ENCODE measurements at regions not wholly inside any gene's neighbourhood (a gene's known extent, or its start where the extent isn't known, plus 50 kb on each side); places are given as distances from the start of the nearest gene placed in this dataset.
"Not testable (repeated sequence)": the region's sequence is repeated elsewhere in the genome, so short reads cannot be mapped to it uniquely, and the experiment has no call there.

GRCh38 chr10:37067576-37067975, 57.8 kb upstream of the ANKRD30A start:
- Histone ChIP-seq H2BK15ac (ENCODE audit: low read length) (no peak overlapping the region), H4K8ac (ENCODE audit: low read depth, low read length) (no peak overlapping the region), H2AFZ (ENCODE audit: low read length) (no peak overlapping the region), H3K79me1 (ENCODE audit: low read depth, low read length) (no peaks in the 10 kb centered on the region), H3K27me3 (ENCODE audit: control insufficient read depth in 3 of 3, insufficient read depth in 3 of 3, low read depth in 1 of 3, low read length in 3 of 3) (no peaks in the 10 kb centered on the region), H3K9ac (ENCODE audit: low read depth, low read length, poor library complexity) (no peak overlapping the region), H2BK120ac (ENCODE audit: low read depth, low read length) (no peak overlapping the region), H2BK12ac (ENCODE audit: low read length) (no peak overlapping the region), H4K91ac (ENCODE audit: low read depth, low read length, poor library complexity) (no peak overlapping the region), H2AK5ac (ENCODE audit: low read depth, low read length) (no peak overlapping the region), H3K14ac (ENCODE audit: low read length) (no peak overlapping the region), H3K27ac (replicated peaks; ENCODE audit: low read length) (no peak overlapping the region), H3K23ac (ENCODE audit: low read depth, low read length, poor library complexity) (no peak overlapping the region), H3K4me2 (ENCODE audit: insufficient read depth, low read length, poor library complexity, severe bottlenecking) (no peak overlapping the region), H3K9me3 (replicated peaks in 1 of 2; ENCODE audit: control insufficient read depth in 2 of 2, insufficient read depth in 1 of 2, low read depth in 1 of 2, low read length in 2 of 2) (peaks cover 0 to 5% of the 10 kb centered on the region in 2 donors), H3K4ac (ENCODE audit: low read length) (no peak overlapping the region), H3K18ac (ENCODE audit: low read length) (no peak overlapping the region), H2BK5ac (ENCODE audit: low read length) (no peak overlapping the region), H3K4me1 (ENCODE audit: control insufficient read depth in 2 of 2, insufficient read depth in 1 of 2, low read depth in 1 of 2, low read length in 2 of 2) (no peaks in the 10 kb centered on the region), H3K4me3 (ENCODE audit: low read length in 2 of 2) (no peak overlapping the region), H3K36me3 (replicated peaks in 1 of 2; ENCODE audit: control insufficient read depth in 2 of 2, insufficient read depth in 2 of 2, low read length in 2 of 2) (no peaks in the 10 kb centered on the region)
- no CpG with 5 or more reads among the region's 7 CpGs for WGBS, 2 donors (ENCODE audit: extremely low coverage in 2 of 2, insufficient read length in 2 of 2, insufficient replicate concordance in 1 of 2)
- DNase-seq (ENCODE audit: low spot score) = no peak

- not testable (repeated sequence) for H2BK15ac ChIP-seq (ENCODE audit: low read length); H3K9ac ChIP-seq (ENCODE audit: low read depth, low read length, poor library complexity); H3K14ac ChIP-seq (ENCODE audit: low read length); H3K23ac ChIP-seq (ENCODE audit: low read depth, low read length, poor library complexity); H3K79me1 ChIP-seq (ENCODE audit: low read depth, low read length); H3K27me3 ChIP-seq (ENCODE audit: control insufficient read depth in 3 of 3, insufficient read depth in 3 of 3, low read depth in 1 of 3, low read length in 3 of 3); H2BK12ac ChIP-seq (ENCODE audit: low read length); H2BK5ac ChIP-seq (ENCODE audit: low read length); H3K4me2 ChIP-seq (ENCODE audit: insufficient read depth, low read length, poor library complexity, severe bottlenecking); H3K4me3 ChIP-seq (ENCODE audit: low read length in 2 of 2); H3K18ac ChIP-seq (ENCODE audit: low read length); H2AK5ac ChIP-seq (ENCODE audit: low read depth, low read length); H4K91ac ChIP-seq (ENCODE audit: low read depth, low read length, poor library complexity); H2AFZ ChIP-seq (ENCODE audit: low read length); H3K36me3 ChIP-seq (replicated peaks in 1 of 2; ENCODE audit: control insufficient read depth in 2 of 2, insufficient read depth in 2 of 2, low read length in 2 of 2); H3K4ac ChIP-seq (ENCODE audit: low read length); H3K4me1 ChIP-seq (ENCODE audit: control insufficient read depth in 2 of 2, insufficient read depth in 1 of 2, low read depth in 1 of 2, low read length in 2 of 2); DNase-seq (ENCODE audit: low spot score); H2BK120ac ChIP-seq (ENCODE audit: low read depth, low read length); H4K8ac ChIP-seq (ENCODE audit: low read depth, low read length); H3K27ac ChIP-seq (replicated peaks; ENCODE audit: low read length)
- WGBS, 2 donors (ENCODE audit: extremely low coverage in 2 of 2, insufficient read length in 2 of 2, insufficient replicate concordance in 1 of 2) = no CpG with 5 or more reads among the region's 16 CpGs
- H3K9me3 ChIP-seq (replicated peaks in 1 of 2; ENCODE audit: control insufficient read depth in 2 of 2, insufficient read depth in 1 of 2, low read depth in 1 of 2, low read length in 2 of 2) = peaks cover 0 to 10% of the 10 kb centered on the region in 2 donors
Observed at GRCh38 chr10:37062296-37062695, 63.1 kb upstream of the ANKRD30A start.

- no peak overlapping the region for H3K23ac ChIP-seq (ENCODE audit: low read depth, low read length, poor library complexity)
- H3K18ac ChIP-seq (ENCODE audit: low read length) = no peak overlapping the region
- H3K79me1 ChIP-seq (ENCODE audit: low read depth, low read length) = no peaks in the 10 kb centered on the region
- WGBS, 2 donors (ENCODE audit: extremely low coverage in 2 of 2, insufficient read length in 2 of 2, insufficient replicate concordance in 1 of 2) = no CpG with 5 or more reads among the region's 1 CpG
- no peak overlapping the region for H2AK5ac ChIP-seq (ENCODE audit: low read depth, low read length)
- no peak overlapping the region for H2BK15ac ChIP-seq (ENCODE audit: low read length)
- no peak overlapping the region for H3K4me3 ChIP-seq (ENCODE audit: low read length in 2 of 2)
- H3K27ac ChIP-seq (replicated peaks; ENCODE audit: low read length) = no peak overlapping the region
- H2BK120ac ChIP-seq (ENCODE audit: low read depth, low read length) = no peak overlapping the region
- no peaks in the 10 kb centered on the region for H3K4me1 ChIP-seq (ENCODE audit: control insufficient read depth in 2 of 2, insufficient read depth in 1 of 2, low read depth in 1 of 2, low read length in 2 of 2)
- H3K14ac ChIP-seq (ENCODE audit: low read length) = no peak overlapping the region
- no peaks in the 10 kb centered on the region for H3K36me3 ChIP-seq (replicated peaks in 1 of 2; ENCODE audit: control insufficient read depth in 2 of 2, insufficient read depth in 2 of 2, low read length in 2 of 2)
- H2AFZ ChIP-seq (ENCODE audit: low read length) = no peak overlapping the region
- no peak overlapping the region for H4K8ac ChIP-seq (ENCODE audit: low read depth, low read length)
- H3K4ac ChIP-seq (ENCODE audit: low read length) = no peak overlapping the region
- no peak overlapping the region for H2BK5ac ChIP-seq (ENCODE audit: low read length)
- H3K27me3 ChIP-seq (ENCODE audit: control insufficient read depth in 3 of 3, insufficient read depth in 3 of 3, low read depth in 1 of 3, low read length in 3 of 3) = no peaks in the 10 kb centered on the region
- peaks cover 0 to 17% of the 10 kb centered on the region in 2 donors for H3K9me3 ChIP-seq (replicated peaks in 1 of 2; ENCODE audit: control insufficient read depth in 2 of 2, insufficient read depth in 1 of 2, low read depth in 1 of 2, low read length in 2 of 2)
- H2BK12ac ChIP-seq (ENCODE audit: low read length) = no peak overlapping the region
- no peak for DNase-seq (ENCODE audit: low spot score)
- no peak overlapping the region for H3K9ac ChIP-seq (ENCODE audit: low read depth, low read length, poor library complexity)
- H4K91ac ChIP-seq (ENCODE audit: low read depth, low read length, poor library complexity) = no peak overlapping the region
- H3K4me2 ChIP-seq (ENCODE audit: insufficient read depth, low read length, poor library complexity, severe bottlenecking) = no peak overlapping the region
Observed at GRCh38 chr10:37057261-37057660, 68.1 kb upstream of the ANKRD30A start.

- Histone ChIP-seq H4K91ac (ENCODE audit: low read depth, low read length, poor library complexity) (no peak overlapping the region), H3K18ac (ENCODE audit: low read length) (no peak overlapping the region), H4K8ac (ENCODE audit: low read depth, low read length) (no peak overlapping the region), H3K4me3 (ENCODE audit: low read length in 2 of 2) (no peak overlapping the region), H3K27ac (replicated peaks; ENCODE audit: low read length) (no peak overlapping the region), H2BK120ac (ENCODE audit: low read depth, low read length) (no peak overlapping the region), H2BK15ac (ENCODE audit: low read length) (no peak overlapping the region), H2BK12ac (ENCODE audit: low read length) (no peak overlapping the region), H3K23ac (ENCODE audit: low read depth, low read length, poor library complexity) (no peak overlapping the region), H3K4me1 (ENCODE audit: control insufficient read depth in 2 of 2, insufficient read depth in 1 of 2, low read depth in 1 of 2, low read length in 2 of 2) (no peaks in the 10 kb centered on the region), H3K4me2 (ENCODE audit: insufficient read depth, low read length, poor library complexity, severe bottlenecking) (no peak overlapping the region), H3K4ac (ENCODE audit: low read length) (no peak overlapping the region), H2AK5ac (ENCODE audit: low read depth, low read length) (no peak overlapping the region), H2AFZ (ENCODE audit: low read length) (no peak overlapping the region), H3K36me3 (replicated peaks in 1 of 2; ENCODE audit: control insufficient read depth in 2 of 2, insufficient read depth in 2 of 2, low read length in 2 of 2) (no peaks in the 10 kb centered on the region), H3K27me3 (ENCODE audit: control insufficient read depth in 3 of 3, insufficient read depth in 3 of 3, low read depth in 1 of 3, low read length in 3 of 3) (no peaks in the 10 kb centered on the region), H3K14ac (ENCODE audit: low read length) (no peak overlapping the region), H3K9ac (ENCODE audit: low read depth, low read length, poor library complexity) (no peak overlapping the region), H3K79me1 (ENCODE audit: low read depth, low read length) (no peaks in the 10 kb centered on the region), H3K9me3 (replicated peaks in 1 of 2; ENCODE audit: control insufficient read depth in 2 of 2, insufficient read depth in 1 of 2, low read depth in 1 of 2, low read length in 2 of 2) (peaks cover 0 to 18% of the 10 kb centered on the region in 2 donors), H2BK5ac (ENCODE audit: low read length) (no peak overlapping the region)
- no peak for DNase-seq (ENCODE audit: low spot score)
- no CpG with 5 or more reads among the region's 3 CpGs for WGBS, 2 donors (ENCODE audit: extremely low coverage in 2 of 2, insufficient read length in 2 of 2, insufficient replicate concordance in 1 of 2)
Observed at GRCh38 chr10:37053476-37053875, 71.9 kb upstream of the ANKRD30A start.

Data from neuronal stem cell (in vitro differentiated cells).